ENCODE measurements at regions not wholly inside any gene's neighbourhood (a gene's known extent, or its start where the extent isn't known, plus 50 kb on each side); places are given as distances from the start of the nearest gene placed in this dataset.

DNA sequence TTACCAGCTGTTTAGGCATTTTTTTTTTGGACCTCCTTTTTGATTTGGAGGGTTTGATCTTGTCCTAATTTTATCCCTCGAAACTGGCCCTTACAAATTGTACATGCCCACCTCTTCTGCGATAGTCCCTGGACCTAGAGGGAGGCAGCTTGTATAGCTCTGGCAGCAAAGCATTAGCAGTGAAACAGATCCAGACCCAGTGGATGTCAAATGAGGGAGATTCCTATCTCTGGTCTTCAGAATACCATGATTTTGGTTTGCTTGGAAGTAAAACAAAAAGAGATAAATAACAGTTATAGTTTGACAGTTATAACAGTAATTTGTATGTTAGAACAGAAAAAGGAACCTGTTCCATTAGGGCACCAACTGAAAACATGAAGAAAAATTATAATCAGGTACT lies 123.6 kb downstream of the MIS18A start:
- TF ChIP-seq EZH2 (IDR thresholded peaks at IDR 0.05; ENCODE audit: insufficient read depth, poor library complexity, severe bottlenecking) = no peak
- no peak for TF ChIP-seq EZH2phosphoT487 (IDR thresholded peaks at IDR 0.05; ENCODE audit: insufficient read depth, low read depth)
